LNCaP clone FGC (cell line): ENCODE measurements at regions not wholly inside any gene's neighbourhood (a gene's known extent, or its start where the extent isn't known, plus 50 kb on each side); places are given as distances from the start of the nearest gene placed in this dataset.

Experiments
- DNase-seq: peaks from one replicate; pipeline ENCODE4 v3.0.0-alpha.2; 2011; ENCODE audit warnings: low read depth
- H3K4me3 ChIP-seq: 2 replicates; pipeline ENCODE4 v1.5.1; 2011; ENCODE audit warnings: mild to moderate bottlenecking, low read depth, low read length, control low read depth
- TF ChIP-seq, protein P1 (sequence below): IDR thresholded peaks from 2 replicates; pipeline ENCODE4 v1.5.1; 2012; ENCODE audit warnings: mild to moderate bottlenecking; ENCODE audit not compliant: control insufficient read depth, insufficient read depth; ENCODE audit errors: extremely low read depth

DNA sequence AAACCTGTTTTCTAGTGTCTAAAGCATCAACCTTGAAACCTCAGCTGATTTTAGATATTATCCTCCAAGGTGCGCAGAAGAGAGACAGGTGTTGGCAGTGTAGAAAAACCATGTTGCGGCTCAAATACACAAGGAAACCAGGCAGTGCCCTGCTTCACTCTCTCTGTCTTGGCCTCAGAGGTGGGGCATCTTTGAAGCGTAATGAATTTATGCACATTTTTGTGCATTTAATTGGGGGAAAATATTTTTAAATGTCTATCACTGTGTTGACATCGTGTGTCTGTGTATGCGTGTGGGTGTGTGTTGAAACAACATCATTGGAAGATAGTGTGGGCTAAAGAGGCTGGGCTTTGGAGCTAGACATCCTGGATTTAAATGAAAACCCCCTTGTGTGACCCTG, 334.0 kb upstream of the CHD6 start:
- no peak for DNase-seq
- TF ChIP-seq, protein P1, sequence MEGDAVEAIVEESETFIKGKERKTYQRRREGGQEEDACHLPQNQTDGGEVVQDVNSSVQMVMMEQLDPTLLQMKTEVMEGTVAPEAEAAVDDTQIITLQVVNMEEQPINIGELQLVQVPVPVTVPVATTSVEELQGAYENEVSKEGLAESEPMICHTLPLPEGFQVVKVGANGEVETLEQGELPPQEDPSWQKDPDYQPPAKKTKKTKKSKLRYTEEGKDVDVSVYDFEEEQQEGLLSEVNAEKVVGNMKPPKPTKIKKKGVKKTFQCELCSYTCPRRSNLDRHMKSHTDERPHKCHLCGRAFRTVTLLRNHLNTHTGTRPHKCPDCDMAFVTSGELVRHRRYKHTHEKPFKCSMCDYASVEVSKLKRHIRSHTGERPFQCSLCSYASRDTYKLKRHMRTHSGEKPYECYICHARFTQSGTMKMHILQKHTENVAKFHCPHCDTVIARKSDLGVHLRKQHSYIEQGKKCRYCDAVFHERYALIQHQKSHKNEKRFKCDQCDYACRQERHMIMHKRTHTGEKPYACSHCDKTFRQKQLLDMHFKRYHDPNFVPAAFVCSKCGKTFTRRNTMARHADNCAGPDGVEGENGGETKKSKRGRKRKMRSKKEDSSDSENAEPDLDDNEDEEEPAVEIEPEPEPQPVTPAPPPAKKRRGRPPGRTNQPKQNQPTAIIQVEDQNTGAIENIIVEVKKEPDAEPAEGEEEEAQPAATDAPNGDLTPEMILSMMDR: no peak
- H3K4me3 ChIP-seq: no peak overlapping the region

GRCh38 chr20:41951615-41952014, 333.4 kb upstream of the CHD6 start:
- no peak overlapping the region for H3K4me3 ChIP-seq
- DNase-seq: no peak
- TF ChIP-seq, protein P1: no peak

DNA sequence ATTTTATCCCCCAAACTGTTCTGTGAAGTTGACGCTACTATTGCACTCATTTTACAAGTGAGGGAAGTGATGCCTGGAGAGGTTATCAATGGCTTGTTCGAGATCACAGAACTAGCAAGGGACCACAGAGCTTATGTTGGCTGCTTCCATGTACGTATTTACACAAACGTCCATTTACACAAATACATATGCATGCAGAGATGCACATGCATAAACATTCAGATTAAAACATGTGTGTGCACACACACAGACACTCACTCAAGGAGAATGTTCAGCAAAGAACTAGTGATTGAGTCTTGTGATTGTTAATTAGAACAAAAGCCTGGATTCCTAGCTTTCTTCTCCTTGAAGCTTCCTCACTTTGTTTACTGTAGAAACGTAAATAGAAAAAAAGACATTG, 321.5 kb upstream of the CHD6 start:
- TF ChIP-seq, protein P1: no peak
- no peak overlapping the region for H3K4me3 ChIP-seq
- no peak for DNase-seq

GRCh38 chr20:41938353-41938752, 320.2 kb upstream of the CHD6 start:
- no peak overlapping the region for H3K4me3 ChIP-seq
- DNase-seq: no peak
- TF ChIP-seq, protein P1: no peak

- no peak for DNase-seq
- no peak overlapping the region for H3K4me3 ChIP-seq
- TF ChIP-seq, protein P1: no peak
Measured at GRCh38 chr20:41935259-41935791, 317.1 kb upstream of the CHD6 start.

DNA sequence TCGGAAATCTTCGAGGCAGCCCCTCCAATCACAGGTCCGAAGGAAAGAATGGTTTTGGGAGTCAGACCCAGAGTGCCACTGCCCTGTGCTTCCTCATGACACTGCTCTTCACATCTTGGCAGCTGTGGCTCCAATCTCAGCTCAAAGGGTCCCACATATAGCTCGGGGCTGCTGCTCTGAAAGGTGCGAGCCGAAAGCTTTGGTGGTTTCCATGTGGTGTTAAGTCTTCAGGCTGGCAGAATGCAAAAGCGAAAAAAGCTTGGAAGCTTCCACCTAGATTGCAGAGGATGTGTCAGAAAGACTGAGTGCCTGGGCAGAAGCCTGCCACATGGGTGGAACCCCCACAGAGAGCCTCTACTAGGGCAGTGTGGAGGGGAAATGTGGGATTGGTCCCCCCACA, 314.3 kb upstream of the CHD6 start:
- H3K4me3 ChIP-seq: no peak overlapping the region
- TF ChIP-seq, protein P1: no peak
- no peak for DNase-seq

- no peak for DNase-seq
- no peak overlapping the region for H3K4me3 ChIP-seq
- TF ChIP-seq, protein P1: no peak
Measured at GRCh38 chr20:41927655-41928054, 309.5 kb upstream of the CHD6 start.
